Right ventricle myocardium inferior (tissue), 1 donor: ENCODE measurements at regions not wholly inside any gene's neighbourhood (a gene's known extent, or its start where the extent isn't known, plus 50 kb on each side); places are given as distances from the start of the nearest gene placed in this dataset.
"Not testable (repeated sequence)": the region's sequence is repeated elsewhere in the genome, so short reads cannot be mapped to it uniquely, and the experiment has no call there.

Experiments used
- ATAC-seq: fragments of 200-7000 bp; cut with Tn5 transposase; one replicate; pipeline ENCODE4 v1.9.1; 2020; ENCODE audit warnings: mild to moderate bottlenecking, moderate library complexity
- DNase-seq: peaks from one replicate; pipeline ENCODE4 v3.0.0; 2021; ENCODE audit errors: missing footprints
- intact Hi-C: fragments of 100-400 bp; cut with DNase I; formaldehyde crosslinking; loops from one replicate; pipeline ENCODE4 v1.11.0; 2022
- donor health status: DM: no; HTN: yes; CAD: no; lungs with severe emphysema.

GRCh38 chr3:30305021-30305420, 301.4 kb upstream of the TGFBR2 start:
- intact Hi-C loops: no loop called here
- DNase-seq (no peak), ATAC-seq (no peak)

- intact Hi-C loops: no loop called here
- ATAC-seq (no peak), DNase-seq (no peak)
Observed at GRCh38 chr3:30306896-30307295, 299.5 kb upstream of the TGFBR2 start.

- ATAC-seq (no peak), DNase-seq (no peak)
- intact Hi-C loops: no loop called here
Observed at GRCh38 chr3:30307372-30307950, 298.9 kb upstream of the TGFBR2 start.

- ATAC-seq: no peak
Observed at GRCh38 chr3:30308131-30308530, 298.3 kb upstream of the TGFBR2 start.

GRCh38 chr3:30309961-30310954, 296.1 kb upstream of the TGFBR2 start:
- DNase-seq (no peak), ATAC-seq (peak; percentile 27)
- intact Hi-C loops: no loop called here

More at GRCh38 chr3:30308131-30308530, 298.3 kb upstream of the TGFBR2 start:
- intact Hi-C loops: no loop called here
- no peak for DNase-seq

- intact Hi-C loops: no loop called here
- ATAC-seq (no peak), DNase-seq (peak; percentile 64)
Observed at GRCh38 chr3:30311781-30312180, 294.6 kb upstream of the TGFBR2 start.

GRCh38 chr3:30313840-30314239, 292.6 kb upstream of the TGFBR2 start:
- intact Hi-C loops: no loop called here
- DNase-seq (no peak), ATAC-seq (no peak)

GRCh38 chr3:30314757-30315325, 291.6 kb upstream of the TGFBR2 start:
- intact Hi-C loops: no loop called here
- ATAC-seq (peak; percentile 71), DNase-seq (no peak)

- ATAC-seq: no peak
- intact Hi-C loops: no loop called here
- DNase-seq: no peak
Observed at GRCh38 chr3:30315447-30315846, 291.0 kb upstream of the TGFBR2 start.

GRCh38 chr3:30317561-30317960, 288.8 kb upstream of the TGFBR2 start:
- intact Hi-C loops: no loop called here
- ATAC-seq (no peak), DNase-seq (no peak)

- ATAC-seq: no peak
- DNase-seq: no peak
- intact Hi-C loops: no loop called here
Observed at GRCh38 chr3:30318110-30318509, 288.3 kb upstream of the TGFBR2 start.

- ATAC-seq: peak; percentile 58
- intact Hi-C loops: no loop called here
- DNase-seq: no peak
Observed at GRCh38 chr3:30319713-30320112, 286.7 kb upstream of the TGFBR2 start.

- DNase-seq (no peak), ATAC-seq (no peak)
- intact Hi-C loops: no loop called here
Observed at GRCh38 chr3:30320392-30320791, 286.0 kb upstream of the TGFBR2 start.

GRCh38 chr3:30321065-30321464, 285.3 kb upstream of the TGFBR2 start:
- DNase-seq: no peak
- intact Hi-C loops: no loop called here
- no peak for ATAC-seq

- DNase-seq, ATAC-seq, intact Hi-C loops: not testable (repeated sequence)
Observed at GRCh38 chr3:30323649-30324048, 282.8 kb upstream of the TGFBR2 start.

- ATAC-seq (peak; percentile 60), DNase-seq (no peak)
- intact Hi-C loops: no loop called here
Observed at GRCh38 chr3:30324587-30324986, 281.8 kb upstream of the TGFBR2 start.

- intact Hi-C loops, DNase-seq, ATAC-seq: not testable (repeated sequence)
Observed at GRCh38 chr3:30327976-30328375, 278.4 kb upstream of the TGFBR2 start.

- ATAC-seq, intact Hi-C loops, DNase-seq: not testable (repeated sequence)
Observed at GRCh38 chr3:30328935-30329334, 277.5 kb upstream of the TGFBR2 start.

- DNase-seq (no peak), ATAC-seq (no peak)
- intact Hi-C loops: no loop called here
Observed at GRCh38 chr3:30331519-30331918, 274.9 kb upstream of the TGFBR2 start.
